Psoas muscle (tissue), 7 donors: ENCODE measurements at regions not wholly inside any gene's neighbourhood (a gene's known extent, or its start where the extent isn't known, plus 50 kb on each side); places are given as distances from the start of the nearest gene placed in this dataset.
A peak's percentile ranks its signal among the peaks of the same experiment; 100 is the strongest.

Experiments used
- ATAC-seq, 4 donors: fragments of 200-7000 bp; cut with Tn5 transposase; one replicate each; pipeline ENCODE4 v1.9.1; 2020; ENCODE audit warnings: moderate library complexity in 3 of 4, mild to moderate bottlenecking in 2 of 4
- DNase-seq, 2 donors: peaks; one replicate each; pipeline ENCODE4 v3.0.0-alpha.2; 2020
- H3K27ac ChIP-seq: fragments of 200-600 bp; one replicate; pipeline ENCODE4 v1.8.0; 2022
- H3K27me3 ChIP-seq, 3 donors: fragments of 200-600 bp in 1 of 3; one replicate each; pipeline versions ENCODE4 v1.6.1 to v1.8.0; 2013 to 2022; ENCODE audit warnings: low read length in 2 of 3, mild to moderate bottlenecking in 2 of 3, moderate library complexity in 1 of 3; ENCODE audit not compliant: insufficient read depth in 3 of 3
- H3K36me3 ChIP-seq, 2 donors: fragments of 200-600 bp in 1 of 2; one replicate each; pipeline versions ENCODE4 v1.6.1 to v1.8.0; 2013 to 2022; ENCODE audit warnings: low read depth in 1 of 2, mild to moderate bottlenecking in 1 of 2, moderate library complexity in 1 of 2; ENCODE audit not compliant: insufficient read depth in 1 of 2
- H3K4me1 ChIP-seq: fragments of 200-600 bp; one replicate; pipeline ENCODE4 v1.8.0; 2022
- H3K4me3 ChIP-seq: fragments of 200-600 bp; one replicate; pipeline ENCODE4 v1.8.0; 2022; ENCODE audit warnings: mild to moderate bottlenecking
- H3K9me3 ChIP-seq: fragments of 200-600 bp; one replicate; pipeline ENCODE4 v1.8.0; 2022
- WGBS, 3 donors: extraction: QIAGEN DNeasy Blood & Tissue Kit; methylation state at CpG; one replicate each; pipeline versions ENCODE4 v1.1.6 to v1.1.7; 2013; 5-methylcytosine and 5-hydroxymethylcytosine counted together
- intact Hi-C, 2 donors: fragments of 100-400 bp; cut with DNase I; formaldehyde crosslinking; loops; one replicate each; pipeline versions ENCODE4 v1.11.0 to v1.14.2; 2022
- TF ChIP-seq, protein P1 (sequence below): fragments of 200-600 bp; IDR thresholded peaks from one replicate; pipeline ENCODE4 v1.8.0; 2022; ENCODE audit warnings: antibody characterized with exemption
- donor health status: healthy with polysubstance abuse.
- donor health status: DM: no; HTN: no; CAD: no; lungs with moderate emphysema.
- donor health status: Bipolar disorder and iron deficiency.
- donor health status: healthy.
- donor health status: DM: yes; HTN: yes; CAD: no.
- donor health status: DM: no; HTN: no; CAD: no.
- donor health status: DM: yes; HTN: yes; CAD: no.

DNA sequence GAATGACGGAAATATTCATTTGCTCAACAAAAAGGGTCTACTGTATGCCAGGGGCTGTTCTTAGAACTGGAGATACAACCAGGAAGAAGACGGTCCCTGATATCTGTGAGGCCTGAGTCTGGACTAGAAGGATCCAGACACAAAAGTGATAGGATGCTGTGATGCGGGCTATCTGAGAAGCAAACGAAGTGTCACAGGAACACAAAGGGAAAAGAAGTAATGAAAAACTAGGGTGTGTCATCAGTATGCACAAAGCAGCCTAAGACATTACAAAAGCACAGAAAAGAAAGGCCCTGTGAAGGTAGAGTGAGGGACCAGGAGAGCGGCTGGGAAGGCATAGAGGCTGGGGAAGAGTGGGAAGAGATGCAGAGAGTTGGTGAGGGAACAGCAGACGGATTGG, 63.3 kb upstream of the C3orf80 start:
- Histone ChIP-seq H3K4me3 (no peak overlapping the region), H3K27me3 (no peaks in the 10 kb centered on the region), H3K27ac (no peak overlapping the region), H3K36me3 (no peaks in the 10 kb centered on the region), H3K4me1 (no peaks in the 10 kb centered on the region), H3K9me3 (no peaks in the 10 kb centered on the region)
- TF ChIP-seq, protein P1, sequence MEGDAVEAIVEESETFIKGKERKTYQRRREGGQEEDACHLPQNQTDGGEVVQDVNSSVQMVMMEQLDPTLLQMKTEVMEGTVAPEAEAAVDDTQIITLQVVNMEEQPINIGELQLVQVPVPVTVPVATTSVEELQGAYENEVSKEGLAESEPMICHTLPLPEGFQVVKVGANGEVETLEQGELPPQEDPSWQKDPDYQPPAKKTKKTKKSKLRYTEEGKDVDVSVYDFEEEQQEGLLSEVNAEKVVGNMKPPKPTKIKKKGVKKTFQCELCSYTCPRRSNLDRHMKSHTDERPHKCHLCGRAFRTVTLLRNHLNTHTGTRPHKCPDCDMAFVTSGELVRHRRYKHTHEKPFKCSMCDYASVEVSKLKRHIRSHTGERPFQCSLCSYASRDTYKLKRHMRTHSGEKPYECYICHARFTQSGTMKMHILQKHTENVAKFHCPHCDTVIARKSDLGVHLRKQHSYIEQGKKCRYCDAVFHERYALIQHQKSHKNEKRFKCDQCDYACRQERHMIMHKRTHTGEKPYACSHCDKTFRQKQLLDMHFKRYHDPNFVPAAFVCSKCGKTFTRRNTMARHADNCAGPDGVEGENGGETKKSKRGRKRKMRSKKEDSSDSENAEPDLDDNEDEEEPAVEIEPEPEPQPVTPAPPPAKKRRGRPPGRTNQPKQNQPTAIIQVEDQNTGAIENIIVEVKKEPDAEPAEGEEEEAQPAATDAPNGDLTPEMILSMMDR, result no peak
- intact Hi-C loops, result loop anchor here (5.0 to 10.0 kb wide), 3 partner anchors 180 to 250 kb away; no protein-coding TSS in a partner anchor
- DNase-seq (no peak), ATAC-seq (no peak)
- 90 to 91% (median 91%) methylated on average over 6 of the region's 6 CpGs for WGBS, 3 donors

DNA sequence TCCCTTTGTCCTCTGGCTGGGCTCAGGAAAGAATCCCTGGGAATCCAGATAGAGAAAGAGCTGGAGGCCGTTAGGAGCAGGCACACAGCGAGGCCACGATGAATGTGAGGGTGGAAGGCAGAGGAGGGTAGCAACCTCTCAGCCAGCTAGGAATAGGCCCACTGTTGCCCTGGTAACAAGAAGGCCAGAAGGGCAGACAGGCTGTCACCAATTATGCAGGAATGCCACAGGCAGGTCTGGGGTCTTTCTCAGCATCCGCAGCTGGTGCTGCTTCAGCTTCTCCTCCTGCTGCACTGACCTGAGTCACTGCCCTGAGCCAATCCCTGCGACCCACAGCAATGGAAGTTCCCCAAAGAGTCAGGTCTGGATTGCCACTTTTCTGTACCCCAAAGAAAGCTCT, 62.8 kb upstream of the C3orf80 start:
- TF ChIP-seq, protein P1, result no peak
- no peaks in the 10 kb centered on the region for H3K36me3 ChIP-seq
- WGBS, 3 donors, result 45 to 52% (median 49%) methylated on average over 5 of the region's 5 CpGs
- H3K9me3 ChIP-seq, result no peaks in the 10 kb centered on the region
- H3K27me3 ChIP-seq, result no peaks in the 10 kb centered on the region
- intact Hi-C loops, result loop anchor here (5.0 to 10.0 kb wide), 3 partner anchors 180 to 250 kb away; no protein-coding TSS in a partner anchor
- no peak overlapping the region for H3K4me3 ChIP-seq
- H3K4me1 ChIP-seq, result no peaks in the 10 kb centered on the region
- DNase-seq (no peak), ATAC-seq (no peak)
- H3K27ac ChIP-seq, result no peak overlapping the region

DNA sequence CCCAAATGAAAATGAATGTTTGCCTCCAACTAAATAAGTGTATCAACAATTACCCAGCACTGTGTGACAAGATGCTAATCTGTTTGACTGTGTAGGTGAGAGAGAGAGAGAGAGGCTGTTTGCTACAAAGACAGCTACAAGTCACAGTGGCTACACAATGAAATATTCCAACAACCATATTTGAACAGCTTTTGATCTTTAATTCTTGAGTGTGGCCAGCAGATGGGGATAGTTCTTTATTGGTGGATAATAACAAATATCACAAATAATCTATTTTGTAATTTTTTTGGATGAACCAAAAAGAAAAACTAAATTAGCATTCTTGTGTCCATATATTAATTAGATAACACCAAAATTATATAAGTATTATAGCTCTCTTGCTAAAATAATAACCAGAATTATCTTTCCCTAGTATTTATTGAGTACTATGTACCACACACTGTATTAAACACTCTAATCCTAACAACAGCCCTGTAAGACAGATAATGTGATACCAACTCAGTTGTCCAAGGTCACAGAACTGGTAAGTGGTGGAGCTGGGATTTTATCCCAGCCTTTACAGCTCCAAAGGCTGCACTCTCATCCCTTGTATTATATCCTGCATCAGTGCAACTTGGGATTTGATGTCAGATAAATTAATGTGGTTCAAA, 61.9 kb upstream of the C3orf80 start:
- no peaks in the 10 kb centered on the region for H3K27me3 ChIP-seq
- H3K36me3 ChIP-seq, result no peaks in the 10 kb centered on the region
- no peaks in the 10 kb centered on the region for H3K9me3 ChIP-seq
- intact Hi-C loops, result loop anchor here (5.0 to 10.0 kb wide), 3 partner anchors 179 to 249 kb away; no protein-coding TSS in a partner anchor
- no peak overlapping the region for H3K4me3 ChIP-seq
- DNase-seq, result no peak
- TF ChIP-seq, protein P1, result peak; percentile 40
- no peaks in the 10 kb centered on the region for H3K4me1 ChIP-seq
- ATAC-seq, result no peak
- H3K27ac ChIP-seq, result no peak overlapping the region

DNA sequence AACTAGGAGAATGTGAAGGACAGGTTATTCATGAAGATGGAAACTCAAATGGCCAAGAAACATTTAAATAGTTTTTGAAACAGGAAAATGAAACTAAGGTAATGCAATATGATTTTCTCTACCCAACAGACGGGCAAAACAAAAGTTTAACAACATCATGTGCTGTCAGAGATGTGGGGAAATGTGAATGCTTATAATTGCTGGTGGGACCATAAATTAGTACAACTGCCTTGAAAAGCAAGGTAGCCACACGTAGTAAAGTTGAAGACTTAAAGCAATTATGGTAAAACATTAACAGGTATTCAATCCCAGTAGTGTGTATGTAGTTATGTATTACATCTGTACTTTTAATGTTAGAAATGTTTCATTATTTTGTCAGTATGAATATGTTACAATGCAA, 57.0 kb upstream of the C3orf80 start:
- H3K27ac ChIP-seq, result no peak overlapping the region
- no peak overlapping the region for H3K4me3 ChIP-seq
- intact Hi-C loops, result loop anchor here in 1 of 2 donors (10.0 kb wide), 1 partner anchor 177 kb away; no protein-coding TSS in a partner anchor
- ATAC-seq (no peak), DNase-seq (no peak)
- H3K27me3 ChIP-seq, result no peaks in the 10 kb centered on the region
- TF ChIP-seq, protein P1, result no peak
- no peaks in the 10 kb centered on the region for H3K36me3 ChIP-seq
- WGBS, 3 donors, result 51 to 69% (median 68%) methylated on average over 2 of the region's 2 CpGs
- no peaks in the 10 kb centered on the region for H3K9me3 ChIP-seq
- no peaks in the 10 kb centered on the region for H3K4me1 ChIP-seq
